Tibial nerve (tissue), 3 donors: ENCODE measurements at regions not wholly inside any gene's neighbourhood (a gene's known extent, or its start where the extent isn't known, plus 50 kb on each side); places are given as distances from the start of the nearest gene placed in this dataset.

ENCODE experiments used
- CTCF ChIP-seq, 5 experiments: fragments of 200-600 bp in 3 of 5; fragments of 450-650 bp in 2 of 5; sonication (generic) in 3 of 5; IDR thresholded peaks; one replicate each; pipeline ENCODE4 v1.5.1; 2016 to 2019; ENCODE audit warnings: antibody characterized with exemption in 5 of 5, mild to moderate bottlenecking in 3 of 5, moderate library complexity in 2 of 5
- POLR2A ChIP-seq, 2 donors: fragments of 450-650 bp; IDR thresholded peaks; one replicate each; pipeline ENCODE4 v1.6.1; 2017; ENCODE audit warnings: antibody characterized with exemption in 2 of 2, mild to moderate bottlenecking in 2 of 2, moderate library complexity in 2 of 2

GRCh38 chr10:113980408-113981087 lies 63.1 kb upstream of the ADRB1 start:
- TF ChIP-seq CTCF (IDR thresholded peaks at IDR 0.05) (no peak), POLR2A (IDR thresholded peaks at IDR 0.05) (no peak)
